Activated CD8-positive, alpha-beta memory T cell treated with anti-CD3 and anti-CD28 coated beads for 36 hours (primary cell): ENCODE measurements at regions not wholly inside any gene's neighbourhood (a gene's known extent, or its start where the extent isn't known, plus 50 kb on each side); places are given as distances from the start of the nearest gene placed in this dataset.
"Not testable (repeated sequence)": the region's sequence is repeated elsewhere in the genome, so short reads cannot be mapped to it uniquely, and the experiment has no call there.

ENCODE experiments used
- CTCF ChIA-PET: fragments of 350-600 bp; sonication (Branson Sonifier 250); formaldehyde crosslinking; loops from one replicate; lab custom pipeline; 2021; ENCODE audit warnings: antibody characterized with exemption; lab: Charles Lee
- POLR2A ChIA-PET: fragments of 350-600 bp; sonication (Branson Sonifier 250); formaldehyde crosslinking; loops from one replicate; lab custom pipeline; 2021; ENCODE audit warnings: antibody characterized with exemption; lab: Charles Lee

DNA sequence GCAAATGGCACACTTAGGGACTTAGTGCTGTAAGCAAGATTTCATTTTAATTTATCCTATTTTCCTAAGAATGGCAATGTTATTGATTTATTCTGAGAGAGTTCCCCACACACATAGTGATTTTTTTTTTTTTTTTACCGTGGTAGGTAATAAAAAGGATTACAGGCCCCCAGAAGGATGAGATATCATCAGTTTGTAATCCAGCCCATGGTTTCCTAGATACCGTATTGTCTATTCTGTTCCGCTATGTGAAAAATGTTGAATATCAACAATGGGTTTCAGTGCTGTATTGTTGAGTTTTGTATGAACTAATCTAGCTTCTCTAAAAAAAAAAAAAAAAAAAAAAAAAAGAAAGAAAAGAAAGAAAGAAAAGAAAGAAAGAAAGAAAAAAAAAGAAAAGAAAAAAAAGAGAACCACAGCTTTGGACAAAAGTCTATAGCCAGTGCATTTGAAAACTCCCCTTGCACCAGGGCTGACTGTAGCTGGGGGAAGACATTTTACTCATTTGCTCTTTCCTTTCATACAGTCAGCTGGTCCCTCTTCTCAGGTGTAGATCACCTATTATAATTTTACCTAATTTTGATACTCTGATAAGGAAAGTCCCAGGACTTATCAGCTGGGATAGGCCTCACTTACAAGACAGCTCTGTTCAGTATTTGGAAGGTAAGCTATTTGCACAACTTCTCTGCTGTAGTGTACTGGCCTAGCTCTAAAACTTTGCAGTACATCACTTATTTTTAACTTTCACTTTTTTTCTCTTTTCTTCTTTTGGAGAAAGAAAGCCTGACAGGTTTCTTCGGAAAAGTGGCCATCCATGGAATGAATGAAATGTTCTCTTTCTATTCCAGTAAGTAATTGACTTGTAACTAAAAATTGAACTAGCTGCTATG is 101.4 kb upstream of the SOX2 start:
- POLR2A ChIA-PET, result no interaction called here
- CTCF ChIA-PET, result no interaction called here

DNA sequence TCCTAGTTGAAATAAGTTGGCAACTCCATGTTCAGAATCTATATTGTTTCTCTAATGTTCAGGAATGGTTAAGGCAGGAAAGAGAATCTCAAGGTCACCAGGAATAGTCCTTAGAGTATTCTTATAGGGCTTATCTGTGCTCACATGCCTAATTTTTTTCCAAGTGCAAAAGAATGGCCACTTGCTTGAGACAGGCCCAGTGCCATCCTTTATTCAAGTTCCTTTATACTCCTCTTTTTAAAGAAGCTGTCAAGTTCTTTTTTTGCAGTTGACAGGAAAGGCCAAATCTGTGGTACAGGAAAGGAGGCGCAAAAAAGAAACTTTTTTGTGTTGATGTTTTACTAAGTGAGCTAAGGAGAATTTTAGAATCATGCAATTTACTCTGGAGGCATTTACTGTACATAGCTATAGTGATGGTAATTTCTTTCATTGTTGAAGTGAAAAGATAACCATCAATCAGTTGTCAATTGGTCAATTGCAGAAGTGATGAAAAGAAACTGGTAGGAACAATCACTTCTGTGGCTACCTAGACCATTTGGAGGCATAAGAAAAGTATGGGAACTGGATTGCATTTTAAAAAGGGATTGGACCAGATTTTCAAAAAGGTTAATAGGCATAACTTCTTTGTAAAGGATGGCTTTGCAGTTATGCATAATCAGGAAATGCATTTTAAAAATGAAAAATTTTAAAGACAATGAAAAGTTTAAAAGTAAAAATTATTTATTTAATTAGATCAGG is 102.5 kb upstream of the SOX2 start:
- CTCF ChIA-PET, result no interaction called here
- POLR2A ChIA-PET, result no interaction called here

DNA sequence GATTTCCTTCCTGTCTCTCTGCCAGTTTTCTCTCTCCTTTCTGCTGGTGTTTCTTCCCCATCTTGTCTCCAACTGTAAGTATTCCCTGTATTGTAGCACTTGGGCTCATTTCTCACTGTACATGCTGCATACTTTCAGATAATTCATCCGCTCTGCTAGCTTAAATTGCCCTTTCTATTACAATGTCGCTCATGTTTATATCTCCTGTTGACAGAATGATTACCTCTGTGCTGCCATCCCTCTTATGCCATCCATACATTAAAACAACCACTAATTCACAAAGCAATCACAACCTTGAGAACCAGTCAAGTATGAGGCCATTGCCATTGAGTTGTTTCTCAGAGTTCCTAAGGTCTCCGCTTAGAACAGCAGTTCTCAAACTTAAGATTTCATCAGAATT is 107.5 kb upstream of the SOX2 start:
- ChIA-PET POLR2A (no interaction called here), CTCF (no interaction called here)

DNA sequence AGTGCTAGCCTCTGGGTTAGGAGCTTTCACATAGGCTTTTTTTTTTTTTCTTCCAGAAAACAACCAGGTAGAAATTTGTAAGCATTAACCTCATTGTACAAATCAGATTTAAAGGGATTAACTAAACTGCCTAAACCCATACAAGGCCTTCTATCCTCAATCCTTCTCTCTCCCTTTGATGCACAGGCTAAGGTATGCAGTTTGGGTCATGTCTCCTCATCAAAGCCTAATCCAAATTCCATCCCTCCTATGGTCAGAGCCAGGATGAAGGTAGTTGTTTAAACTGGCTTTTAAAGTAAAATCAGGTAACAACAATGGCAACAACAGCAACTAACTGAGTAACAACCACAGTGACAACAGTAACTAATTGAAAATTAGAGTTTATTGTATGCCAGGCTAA is 115.6 kb upstream of the SOX2 start:
- CTCF ChIA-PET, result interaction anchor here (0.6 kb wide), 1 partner anchor 33 kb away, joined by 3 read pairs; no protein-coding TSS in a partner anchor
- POLR2A ChIA-PET, result no interaction called here

DNA sequence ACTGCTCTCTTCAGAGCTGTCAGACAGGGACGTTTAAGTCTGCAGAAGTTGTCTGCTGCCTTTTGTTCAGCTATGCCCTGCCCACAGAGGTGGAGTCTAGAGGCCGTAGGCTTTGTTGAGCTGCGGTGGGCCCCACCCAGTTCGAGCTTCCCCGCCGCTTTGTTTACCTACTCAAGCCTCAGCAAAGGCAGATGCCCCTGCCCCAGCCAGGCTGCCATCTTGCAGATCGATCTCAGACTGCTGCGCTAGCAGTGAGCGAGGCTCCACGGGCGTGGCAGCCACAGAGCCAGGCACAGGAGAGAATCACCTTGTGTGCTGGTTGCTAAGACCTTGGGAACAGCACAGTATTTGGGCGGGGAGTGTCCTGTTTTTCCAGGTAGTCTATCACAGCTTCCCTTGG is 120.8 kb upstream of the SOX2 start:
- POLR2A ChIA-PET, CTCF ChIA-PET: not testable (repeated sequence)

DNA sequence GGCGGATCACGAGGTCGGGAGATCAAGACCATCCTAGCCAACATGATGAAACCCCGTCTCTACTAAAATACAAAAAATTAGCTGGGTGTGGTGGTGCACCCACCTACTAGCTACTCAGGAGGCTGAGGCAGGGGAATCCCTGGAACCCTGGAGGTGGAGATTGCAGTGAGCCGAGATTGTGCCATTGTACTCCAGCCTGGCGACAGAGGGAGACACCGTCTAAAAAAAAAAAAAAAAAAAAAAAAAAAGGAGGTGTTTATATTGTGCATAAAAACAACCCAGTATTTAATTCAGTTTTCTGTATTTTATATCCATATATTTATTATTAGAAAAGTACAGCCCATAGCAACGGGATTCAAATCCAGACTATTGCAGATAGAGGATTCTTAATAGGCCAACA is 129.1 kb upstream of the SOX2 start:
- ChIA-PET CTCF (no interaction called here), POLR2A (no interaction called here)

DNA sequence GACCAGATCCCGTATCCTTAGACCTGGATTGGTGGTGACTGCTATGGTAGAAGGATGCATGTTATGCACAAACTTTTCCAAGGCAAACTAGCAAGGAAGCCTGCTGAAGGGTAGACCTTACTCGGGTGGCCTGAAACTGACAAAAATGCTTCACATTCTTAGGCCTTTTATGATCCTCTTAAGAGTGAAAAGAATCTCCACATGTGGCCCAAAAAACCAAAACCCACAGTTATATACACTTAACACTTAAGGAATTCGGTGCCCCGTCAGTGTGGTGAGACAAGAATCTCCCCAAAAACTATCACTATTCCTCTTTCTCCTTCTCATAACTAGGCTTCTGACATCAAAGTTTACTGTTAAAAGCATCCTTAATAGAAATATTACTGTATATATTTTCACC is 130.1 kb upstream of the SOX2 start:
- ChIA-PET CTCF (no interaction called here), POLR2A (no interaction called here)

DNA sequence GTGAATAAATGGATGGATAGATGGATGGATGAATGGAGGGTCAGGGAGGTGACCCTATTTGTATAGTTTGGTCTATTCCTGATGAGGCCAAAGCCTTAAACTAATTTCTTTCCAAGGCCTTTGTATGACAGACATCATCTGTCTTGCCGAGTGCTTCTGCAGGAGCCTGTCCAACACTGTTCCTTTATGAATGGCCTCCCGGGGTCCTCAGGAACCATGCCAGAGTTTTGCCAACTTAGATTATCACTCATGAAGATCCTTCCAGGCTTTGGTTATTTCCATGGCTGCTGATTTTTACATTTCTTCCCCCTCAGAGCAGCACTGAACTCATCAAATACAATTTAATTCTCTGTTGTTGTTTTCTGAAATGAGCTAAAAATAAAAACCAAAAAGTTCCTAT is 133.0 kb upstream of the SOX2 start:
- ChIA-PET POLR2A (no interaction called here), CTCF (no interaction called here)

DNA sequence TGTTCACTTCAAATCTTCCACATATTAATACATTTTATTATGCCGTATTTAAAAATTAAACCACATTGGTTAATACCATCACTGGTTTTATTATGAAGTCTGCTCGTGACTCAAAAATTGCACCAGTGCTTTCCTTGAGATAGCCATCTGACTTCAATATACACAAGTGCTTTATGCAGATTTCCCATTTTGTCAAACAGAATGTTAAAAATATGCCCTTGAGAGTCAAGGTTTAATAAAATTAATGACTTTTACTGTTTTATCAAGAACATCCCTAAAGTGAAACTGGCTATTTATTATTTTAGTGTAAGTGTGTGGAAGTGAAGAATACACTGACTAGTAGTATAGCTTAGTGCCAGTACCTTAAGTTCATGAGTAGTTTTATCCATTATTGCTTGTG is 139.3 kb upstream of the SOX2 start:
- CTCF ChIA-PET, result no interaction called here
- POLR2A ChIA-PET, result no interaction called here

DNA sequence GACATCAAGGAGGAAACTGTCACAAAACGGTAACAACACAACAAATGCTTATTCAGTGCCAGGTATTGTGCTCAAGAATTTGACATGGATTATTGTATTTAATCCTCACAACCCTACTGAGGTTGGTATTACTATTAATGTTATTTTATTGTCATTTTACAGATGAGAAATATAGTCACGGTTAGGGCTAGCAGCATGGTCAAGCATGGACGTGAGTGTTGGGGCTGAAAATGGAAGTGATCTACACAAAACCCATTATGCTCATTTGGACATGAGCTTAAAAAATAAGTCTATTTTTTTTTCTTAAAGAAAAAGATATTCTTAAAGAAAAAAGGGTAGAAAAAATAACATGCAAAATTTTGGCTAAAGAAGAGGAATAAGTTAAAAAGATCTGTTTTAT is 141.3 kb upstream of the SOX2 start:
- POLR2A ChIA-PET, result no interaction called here
- CTCF ChIA-PET, result no interaction called here

DNA sequence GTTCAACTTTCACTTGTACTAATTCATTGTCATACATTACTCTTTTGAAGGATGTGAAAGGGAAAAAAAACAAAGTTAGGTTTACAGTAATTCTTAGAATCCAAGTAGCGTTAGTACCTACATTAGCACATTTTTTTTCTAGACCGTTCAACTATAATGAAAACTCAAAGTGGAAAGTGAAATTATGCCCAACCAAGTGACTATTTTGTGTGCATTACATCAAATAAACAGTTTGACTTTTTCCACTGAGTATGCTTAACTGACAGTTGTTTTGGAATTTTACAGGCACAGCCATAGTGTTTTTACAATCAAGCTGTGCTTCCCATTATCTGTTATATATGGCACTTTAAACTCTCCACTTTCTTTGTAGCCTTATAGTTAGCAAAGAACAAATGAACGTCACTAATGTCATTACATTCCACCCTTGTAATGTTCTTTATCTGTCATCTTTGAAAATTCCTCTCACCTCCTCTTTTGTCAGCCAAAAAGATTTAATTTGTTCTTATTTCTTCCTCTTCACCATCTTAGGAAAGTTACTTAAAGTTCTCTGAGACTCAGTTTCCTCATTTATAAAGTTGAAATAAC is 142.3 kb upstream of the SOX2 start:
- CTCF ChIA-PET, result no interaction called here
- POLR2A ChIA-PET, result no interaction called here

DNA sequence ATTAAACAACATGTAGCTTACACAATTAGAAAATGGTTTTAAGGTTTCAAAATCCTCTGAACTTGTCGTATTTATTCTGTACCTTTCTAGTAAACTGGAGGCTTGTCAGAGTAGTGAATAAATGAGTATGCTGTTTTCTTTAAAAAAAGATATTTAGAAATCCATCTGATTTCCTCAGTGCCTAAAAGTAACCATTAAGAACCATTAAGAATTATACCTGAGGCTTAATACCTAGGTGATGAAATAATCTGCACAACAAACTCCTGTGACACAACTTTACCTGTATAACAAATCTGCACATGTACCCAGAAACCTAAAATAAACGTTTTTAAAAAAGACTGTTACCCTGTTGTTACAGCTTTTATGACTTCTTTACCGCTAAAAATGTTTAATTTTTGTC is 143.0 kb upstream of the SOX2 start:
- CTCF ChIA-PET, result no interaction called here
- POLR2A ChIA-PET, result no interaction called here

DNA sequence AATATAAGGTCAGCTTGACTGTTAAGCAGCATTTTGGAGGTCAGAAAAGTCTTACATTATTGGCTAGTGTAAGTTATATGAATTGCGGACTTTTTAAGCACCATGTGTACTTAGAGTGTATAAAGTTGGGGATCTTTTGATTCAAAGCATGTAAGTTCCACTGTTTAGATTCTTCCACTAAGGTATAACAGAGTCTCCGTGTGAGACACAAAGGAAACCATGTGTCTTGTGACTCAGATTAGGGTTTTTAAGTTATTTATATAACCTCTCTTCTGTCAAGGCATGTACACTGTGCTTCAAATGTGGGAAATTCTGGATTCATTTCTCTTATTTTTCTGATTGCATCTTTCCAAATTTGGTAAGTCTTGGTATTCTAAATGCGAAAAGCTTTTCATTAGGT is 143.5 kb upstream of the SOX2 start:
- CTCF ChIA-PET, result no interaction called here
- POLR2A ChIA-PET, result no interaction called here

DNA sequence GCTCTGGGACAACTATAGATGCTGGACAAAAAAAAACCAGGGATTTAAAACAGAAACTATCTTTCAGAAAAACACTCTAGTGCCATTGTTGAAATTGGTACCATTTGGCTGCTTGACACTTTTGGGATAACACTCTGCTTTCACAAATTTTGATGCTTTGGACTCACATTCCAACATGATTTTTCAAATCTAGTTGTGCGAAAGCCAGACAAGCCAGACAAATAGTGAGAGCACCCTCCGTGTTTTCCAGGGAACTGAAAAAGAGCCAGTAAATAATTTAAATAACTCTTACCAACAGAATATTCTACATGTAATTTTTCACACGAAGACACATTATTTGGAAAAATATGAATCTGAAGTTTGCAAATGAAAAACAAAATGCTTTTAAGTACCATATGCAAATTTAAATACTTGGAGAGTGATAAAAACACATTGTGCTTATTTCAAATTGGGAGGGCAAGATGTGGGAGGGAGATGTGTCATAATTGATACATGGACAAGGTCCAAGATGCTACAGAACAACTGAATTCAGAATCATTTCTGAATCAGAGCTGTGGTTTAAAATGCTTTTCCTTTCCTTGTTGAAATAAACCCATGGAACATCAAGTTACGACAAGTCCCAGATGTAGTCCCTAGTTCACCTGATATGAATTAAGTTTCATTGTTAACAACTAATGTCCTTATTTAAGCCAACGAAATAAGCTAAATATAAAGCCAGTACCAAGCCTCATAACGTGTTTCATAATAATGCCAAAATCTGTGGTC is 144.2 kb upstream of the SOX2 start:
- ChIA-PET POLR2A (no interaction called here), CTCF (no interaction called here)

DNA sequence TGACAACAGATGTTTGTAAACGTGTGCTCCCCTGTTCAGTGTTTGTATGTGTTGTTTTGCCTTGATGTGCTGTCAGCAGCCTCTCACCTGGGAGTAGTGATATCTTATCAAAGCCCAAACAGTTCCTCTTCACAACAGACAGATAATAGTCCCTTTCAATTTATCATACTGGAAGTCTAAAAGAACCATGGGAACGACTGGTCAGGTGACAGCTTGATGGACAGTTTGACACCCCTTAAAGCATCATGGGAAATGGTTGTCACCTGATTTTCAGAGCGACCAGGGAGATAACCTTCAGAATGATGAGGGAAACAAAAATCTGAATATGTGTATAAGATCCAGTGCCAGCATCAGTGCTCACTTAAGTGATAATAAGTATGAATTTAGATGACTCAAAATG is 146.3 kb upstream of the SOX2 start:
- ChIA-PET CTCF (no interaction called here), POLR2A (no interaction called here)

DNA sequence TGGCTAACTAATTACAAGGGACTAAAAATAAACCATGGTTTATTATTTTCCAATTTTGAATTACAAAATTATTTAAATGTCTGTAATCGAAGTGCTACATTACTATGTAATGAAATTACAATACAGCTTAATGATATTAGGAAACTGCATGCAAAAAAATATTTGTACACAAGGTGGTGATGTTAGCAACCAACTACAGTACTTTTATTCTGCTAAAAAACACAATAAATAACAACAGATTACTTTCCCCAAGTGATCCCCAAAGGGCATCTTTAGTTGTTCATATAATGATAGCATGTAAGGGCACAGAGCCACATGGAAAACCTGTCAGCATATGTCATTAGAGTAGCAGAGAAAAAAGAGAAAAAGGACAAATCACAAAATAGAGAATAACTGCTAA is 147.5 kb upstream of the SOX2 start:
- POLR2A ChIA-PET, result no interaction called here
- CTCF ChIA-PET, result no interaction called here

DNA sequence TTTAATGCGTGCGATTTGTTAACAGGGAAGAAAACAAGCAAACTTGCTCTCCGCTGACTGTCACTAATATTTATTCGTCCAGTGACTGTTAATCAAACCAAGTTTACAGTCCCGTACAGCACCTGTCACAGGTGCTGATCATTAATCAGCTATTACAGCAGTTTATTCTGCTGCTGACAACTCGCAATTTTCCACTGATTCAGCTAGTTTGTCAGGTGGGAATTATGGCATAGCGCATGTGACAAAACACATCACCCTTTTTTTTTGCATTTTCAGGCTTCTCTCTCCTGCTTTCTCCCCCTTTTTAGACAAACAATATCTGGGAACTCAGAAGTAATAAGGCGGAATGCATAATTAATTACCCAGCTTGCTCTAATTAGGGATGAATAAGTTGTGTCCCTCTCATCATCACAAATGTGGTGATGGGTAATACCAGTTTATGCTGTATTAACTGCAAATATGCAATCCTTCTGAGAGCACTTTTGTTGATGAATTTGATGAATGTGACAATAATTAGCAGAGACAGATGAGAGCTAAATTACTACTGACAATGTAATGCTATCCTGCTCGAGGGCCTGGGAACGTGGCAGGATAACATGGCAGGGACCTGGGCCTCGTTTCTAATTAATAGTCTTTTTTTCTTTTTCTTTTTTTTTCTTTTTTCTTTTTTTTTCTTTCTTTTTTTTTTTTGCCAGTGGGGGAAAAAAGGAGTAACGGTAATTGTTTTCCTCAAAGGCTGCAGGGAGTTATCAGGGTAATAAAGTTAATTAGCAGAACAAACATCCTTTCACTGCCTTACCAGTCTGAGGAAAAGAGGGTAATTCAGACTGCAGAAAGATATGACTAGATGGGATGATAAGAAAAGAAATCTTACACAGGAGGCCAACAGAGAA is 150.3 kb upstream of the SOX2 start:
- ChIA-PET CTCF (no interaction called here), POLR2A (no interaction called here)

DNA sequence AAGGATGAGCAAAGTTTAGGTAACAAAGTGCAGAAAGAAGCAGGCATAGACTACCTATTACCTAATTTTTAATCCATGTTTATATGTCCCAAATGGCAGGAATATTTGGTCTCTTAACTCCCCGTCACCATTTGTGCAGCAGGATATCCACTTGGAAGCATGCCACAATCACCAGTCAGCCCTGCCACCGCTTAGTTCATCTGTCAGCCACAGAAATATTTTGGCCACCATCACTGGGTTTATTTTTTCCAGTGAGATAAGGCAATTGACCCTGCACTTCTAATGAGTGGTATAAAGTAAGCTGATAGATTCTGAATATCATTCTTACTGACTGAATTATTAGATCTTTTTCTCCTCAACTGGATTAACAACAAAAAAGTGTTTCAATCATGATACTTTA is 152.9 kb upstream of the SOX2 start:
- POLR2A ChIA-PET, result no interaction called here
- CTCF ChIA-PET, result no interaction called here

DNA sequence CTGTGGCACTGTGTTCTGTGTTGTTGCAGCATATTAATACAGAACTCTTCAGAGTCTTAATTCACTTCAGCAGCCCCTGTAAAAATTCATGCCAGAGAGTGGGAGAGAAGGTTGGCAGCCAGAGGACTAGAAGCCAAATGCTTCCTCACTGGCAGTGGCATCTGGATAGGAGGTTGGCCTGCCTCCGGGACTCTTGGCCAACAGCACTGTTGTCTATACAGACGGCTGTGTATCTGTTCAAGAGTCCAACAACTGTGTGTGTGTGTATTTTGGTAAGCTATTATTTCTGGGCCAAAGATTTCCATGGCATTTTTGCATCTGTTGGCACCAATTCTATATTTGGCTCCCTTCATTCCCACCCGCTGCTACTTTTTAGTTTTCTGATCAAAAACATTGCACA is 156.0 kb upstream of the SOX2 start:
- CTCF ChIA-PET, result no interaction called here
- POLR2A ChIA-PET, result no interaction called here
